ENCODE measurements at regions not wholly inside any gene's neighbourhood (a gene's known extent, or its start where the extent isn't known, plus 50 kb on each side); places are given as distances from the start of the nearest gene placed in this dataset.

- no peak for TF ChIP-seq CTCF (IDR thresholded peaks at IDR 0.05)
- H3K36me3 ChIP-seq = no peaks in the 10 kb centered on the region
Observed at GRCh38 chr6:74755196-74755595, 450.7 kb downstream of the COL12A1 start.

GRCh38 chr6:74753883-74754600 is 451.8 kb downstream of the COL12A1 start:
- Histone ChIP-seq H3K36me3 (no peaks in the 10 kb centered on the region), H3K4me3 (no peak overlapping the region), H3K4me1 (no peaks in the 10 kb centered on the region), H3K9me3 (no peaks in the 10 kb centered on the region), H3K27ac (no peak overlapping the region), H3K27me3 (no peaks in the 10 kb centered on the region)
- no peak for DNase-seq (ENCODE audit: low spot score)
- TF ChIP-seq CTCF (IDR thresholded peaks at IDR 0.05) = no peak

More at GRCh38 chr6:74755196-74755595, 450.7 kb downstream of the COL12A1 start:
- Histone ChIP-seq H3K27ac (no peak overlapping the region), H3K9me3 (no peaks in the 10 kb centered on the region), H3K4me1 (no peaks in the 10 kb centered on the region), H3K4me3 (no peak overlapping the region), H3K27me3 (no peaks in the 10 kb centered on the region)
- DNase-seq (ENCODE audit: low spot score) = no peak

GRCh38 chr6:74752303-74752702 is 453.6 kb downstream of the COL12A1 start:
- H3K36me3 ChIP-seq = no peaks in the 10 kb centered on the region
- H3K9me3 ChIP-seq = no peaks in the 10 kb centered on the region
- no peak overlapping the region for H3K27ac ChIP-seq
- no peak overlapping the region for H3K4me3 ChIP-seq
- H3K27me3 ChIP-seq = no peaks in the 10 kb centered on the region
- no peak for TF ChIP-seq CTCF (IDR thresholded peaks at IDR 0.05)
- DNase-seq (ENCODE audit: low spot score) = no peak
- no peaks in the 10 kb centered on the region for H3K4me1 ChIP-seq

GRCh38 chr6:74750826-74751225 is 455.0 kb downstream of the COL12A1 start:
- Histone ChIP-seq H3K4me1 (no peaks in the 10 kb centered on the region), H3K27me3 (no peaks in the 10 kb centered on the region), H3K9me3 (no peaks in the 10 kb centered on the region), H3K27ac (no peak overlapping the region), H3K4me3 (no peak overlapping the region), H3K36me3 (no peaks in the 10 kb centered on the region)
- no peak for TF ChIP-seq CTCF (IDR thresholded peaks at IDR 0.05)
- DNase-seq (ENCODE audit: low spot score) = no peak

- Histone ChIP-seq H3K4me3 (no peak overlapping the region), H3K9me3 (no peaks in the 10 kb centered on the region), H3K27ac (no peak overlapping the region), H3K27me3 (no peaks in the 10 kb centered on the region), H3K36me3 (no peaks in the 10 kb centered on the region), H3K4me1 (no peaks in the 10 kb centered on the region)
- TF ChIP-seq CTCF (IDR thresholded peaks at IDR 0.05) = no peak
- no peak for DNase-seq (ENCODE audit: low spot score)
Observed at GRCh38 chr6:74749211-74750147, 456.4 kb downstream of the COL12A1 start.
